ENCODE measurements at regions not wholly inside any gene's neighbourhood (a gene's known extent, or its start where the extent isn't known, plus 50 kb on each side); places are given as distances from the start of the nearest gene placed in this dataset.

DNA sequence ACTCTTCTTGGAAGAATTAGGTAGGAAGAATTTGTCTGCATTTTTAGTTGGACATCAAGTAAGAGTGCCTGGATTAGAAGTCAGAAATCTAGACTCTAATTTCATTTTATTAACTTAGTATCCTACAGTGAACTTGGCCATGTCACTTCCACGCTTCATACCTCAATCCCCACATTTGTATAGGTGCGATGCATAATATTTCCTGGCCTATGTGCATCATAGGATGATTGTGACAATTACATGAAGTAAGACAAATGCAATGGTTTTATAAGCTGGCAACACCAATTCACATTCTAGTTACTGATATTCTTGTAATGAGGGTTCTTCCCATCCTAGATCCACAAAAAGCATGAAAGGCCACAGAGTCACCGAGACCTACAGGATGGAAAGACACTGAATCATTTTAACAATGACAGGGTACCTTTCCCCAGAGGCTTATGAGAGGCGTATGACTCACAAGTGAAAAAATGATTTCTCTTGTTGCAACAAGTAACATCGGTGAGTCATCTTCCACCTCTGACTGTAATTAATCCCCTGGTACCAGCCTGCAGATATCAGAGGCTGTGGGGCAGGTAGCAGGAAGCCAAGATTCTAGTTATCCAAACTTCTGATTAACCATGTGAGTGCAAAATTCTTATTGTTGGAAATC, 56.0 kb upstream of the OR5AK2 start:
- FAIRE-seq: no peak

DNA sequence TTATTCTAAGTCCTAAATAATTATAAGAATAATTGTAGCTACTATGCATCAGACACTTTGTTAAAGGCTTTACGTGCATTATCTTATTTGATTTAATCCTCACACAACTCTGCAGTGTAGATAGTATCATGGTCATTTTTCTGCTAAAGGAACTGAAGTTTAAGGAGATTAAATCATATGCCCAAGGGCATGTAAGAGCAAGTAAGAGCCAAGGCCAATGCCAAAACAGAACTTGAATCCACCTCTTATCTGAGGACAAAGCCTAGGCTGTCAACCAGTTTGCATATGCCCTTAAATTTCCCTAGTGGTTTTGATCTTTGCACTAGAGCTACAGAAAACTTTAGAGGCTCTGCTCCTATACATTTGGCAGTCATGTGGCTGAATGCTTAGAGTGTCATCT, 65.6 kb upstream of the OR5AK2 start:
- FAIRE-seq: no peak

DNA sequence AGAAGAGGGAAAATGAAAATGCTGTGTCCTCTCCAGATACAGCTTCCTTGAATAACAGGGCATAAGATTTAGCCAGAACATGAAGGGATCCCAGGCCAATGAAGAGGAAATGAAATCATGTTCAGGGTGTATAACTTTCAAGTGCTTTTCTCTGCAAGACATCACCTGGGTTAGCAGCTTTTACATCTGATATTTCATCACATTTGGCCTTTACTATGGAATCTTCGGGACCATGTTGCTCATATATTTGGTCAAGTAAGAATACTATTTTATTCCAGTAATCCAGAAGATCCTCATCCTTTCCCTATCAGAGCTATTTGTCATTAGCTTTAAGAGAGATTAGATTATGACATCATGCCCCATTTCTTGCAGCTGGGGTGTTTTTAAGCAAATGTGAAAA, 66.3 kb upstream of the OR5AK2 start:
- no peak for FAIRE-seq

DNA sequence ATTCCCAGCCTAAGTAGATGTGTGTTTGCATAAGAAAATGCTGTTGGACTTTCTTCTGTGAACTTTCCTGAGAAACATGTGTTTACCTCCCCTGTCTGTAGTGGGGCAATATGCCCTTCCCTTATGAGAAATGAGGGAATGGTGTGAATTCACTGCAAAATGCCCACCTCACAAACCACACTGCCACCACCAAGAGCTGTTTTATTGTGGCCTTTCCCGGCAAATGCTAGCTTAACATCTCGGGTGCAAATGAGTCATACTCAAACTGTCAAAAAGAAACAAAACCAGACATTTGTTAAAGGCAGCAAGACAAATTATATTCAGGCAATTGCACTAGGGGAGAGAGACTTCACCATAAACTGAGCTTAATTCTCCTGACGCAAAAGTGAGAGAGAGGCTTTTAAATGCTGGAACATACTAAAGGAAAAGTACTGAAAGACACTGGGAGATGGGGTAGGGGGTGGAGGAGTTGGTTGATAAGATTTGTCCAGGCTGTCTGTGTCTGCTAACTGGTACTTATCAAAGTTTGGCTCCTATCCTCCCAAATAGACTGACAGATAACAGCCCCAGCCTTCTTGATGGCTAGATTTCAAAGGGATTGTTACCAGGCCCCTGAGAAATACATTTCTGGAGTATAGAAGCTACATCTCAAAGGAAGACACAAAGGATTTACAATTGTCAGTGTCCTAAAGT, 70.9 kb upstream of the OR5AK2 start:
- no peak for FAIRE-seq

DNA sequence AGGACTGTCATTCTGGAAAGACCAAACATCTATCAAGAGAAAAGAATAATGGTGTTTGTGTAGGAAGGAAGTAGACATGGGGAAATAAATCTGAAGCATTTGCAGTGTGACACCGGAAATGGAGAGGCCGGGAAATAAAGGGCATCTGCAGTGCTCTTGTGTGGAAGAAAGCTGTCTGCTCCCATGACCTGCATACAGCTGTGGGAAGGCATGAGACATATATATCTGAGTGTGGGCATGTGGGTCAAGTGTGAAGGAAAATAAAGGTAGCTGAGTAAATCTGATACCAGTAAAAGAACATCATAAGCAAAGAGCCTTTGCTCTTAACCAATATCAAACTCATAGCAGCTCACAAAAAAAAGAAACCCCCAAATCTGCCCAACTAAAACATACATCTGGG, 72.1 kb upstream of the OR5AK2 start:
- no peak for FAIRE-seq

DNA sequence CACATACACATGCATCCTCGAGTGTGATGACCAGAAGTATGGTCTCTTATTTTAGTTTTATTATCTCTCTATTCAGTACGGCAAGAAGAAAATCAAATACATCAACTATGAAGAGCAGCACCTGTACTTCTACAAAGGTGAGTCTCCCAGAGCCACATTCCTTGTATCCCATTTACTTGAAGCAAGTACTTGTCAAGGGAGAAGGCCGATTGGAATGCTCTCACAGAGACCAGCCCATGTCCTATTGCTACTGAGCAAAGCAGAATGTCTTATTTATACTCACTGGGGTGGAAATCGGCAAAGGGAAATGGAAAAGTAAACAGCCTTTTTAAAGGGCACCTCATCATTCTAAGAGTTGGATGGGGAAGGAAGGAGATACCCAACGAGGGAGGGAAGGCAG, 72.6 kb upstream of the OR5AK2 start:
- no peak for FAIRE-seq

DNA sequence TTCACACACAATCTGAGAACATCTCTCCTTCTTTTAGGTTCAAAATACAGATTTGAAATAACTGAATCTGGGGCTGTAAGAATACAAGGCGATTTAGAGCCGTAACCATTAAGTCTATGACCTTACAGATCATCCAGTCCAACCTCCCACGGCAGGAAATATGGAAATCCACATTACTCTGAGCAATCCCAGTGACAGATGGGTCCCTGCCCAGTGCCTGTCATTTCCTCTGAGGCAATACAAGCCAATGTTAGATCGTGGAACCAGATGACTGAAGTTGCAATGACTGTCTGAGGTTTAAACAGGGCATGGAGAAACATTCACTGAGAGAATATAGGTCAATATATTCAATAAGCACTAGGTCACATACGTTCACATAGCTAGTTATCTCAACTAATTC, 77.4 kb upstream of the OR5AK2 start:
- no peak for FAIRE-seq

DNA sequence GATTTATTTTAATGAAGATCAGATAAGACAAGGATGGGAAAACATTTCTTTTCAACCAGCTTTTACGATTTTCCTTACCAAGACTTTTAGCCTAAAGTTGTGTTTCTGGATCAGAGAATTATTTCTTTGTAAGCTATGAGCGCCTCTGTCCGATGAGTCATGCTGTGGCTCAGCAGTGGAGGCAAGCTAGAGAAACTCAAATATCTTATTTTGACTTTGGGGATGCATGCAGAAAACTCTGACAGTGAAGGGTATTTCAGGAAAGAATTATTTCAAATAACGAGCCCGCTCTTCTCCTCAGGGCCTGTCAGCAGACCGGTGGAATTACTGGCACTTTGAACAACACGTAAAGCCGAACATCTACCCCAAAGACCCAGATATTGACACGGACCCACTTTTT, 77.9 kb upstream of the OR5AK2 start:
- no peak for FAIRE-seq

DNA sequence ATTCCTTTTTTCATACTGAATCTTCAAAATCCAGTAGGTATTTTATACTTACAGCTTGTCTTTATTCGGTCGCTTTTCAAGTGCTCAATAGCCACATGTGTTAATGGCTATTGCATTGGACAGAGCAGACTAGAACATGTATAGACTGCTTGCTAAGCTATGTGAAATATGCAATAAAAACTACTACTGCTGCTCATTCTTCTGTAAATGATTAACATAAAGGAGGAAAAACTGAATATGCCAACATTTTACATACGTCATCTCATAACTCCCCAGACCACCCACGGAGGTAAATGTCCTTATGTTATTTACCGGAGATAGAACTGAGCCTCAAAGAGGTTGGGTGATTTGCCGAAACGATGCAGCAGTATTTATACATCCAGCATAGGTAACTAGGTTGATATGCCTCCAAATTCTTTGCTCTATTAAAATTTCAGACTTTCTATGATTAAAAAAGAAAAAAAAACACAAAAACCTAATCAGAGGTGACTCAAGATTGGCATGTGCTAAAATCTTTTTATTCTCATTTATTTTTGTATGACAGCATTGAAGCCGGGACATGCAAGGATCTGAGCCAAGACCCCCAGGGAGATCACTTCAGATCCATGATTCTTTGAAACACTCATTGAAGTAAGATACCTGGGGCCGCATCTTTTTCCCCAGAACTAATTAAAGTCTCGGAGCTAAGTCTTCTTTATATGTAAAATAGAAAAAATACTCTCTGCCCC, 78.5 kb upstream of the OR5AK2 start:
- FAIRE-seq: no peak

DNA sequence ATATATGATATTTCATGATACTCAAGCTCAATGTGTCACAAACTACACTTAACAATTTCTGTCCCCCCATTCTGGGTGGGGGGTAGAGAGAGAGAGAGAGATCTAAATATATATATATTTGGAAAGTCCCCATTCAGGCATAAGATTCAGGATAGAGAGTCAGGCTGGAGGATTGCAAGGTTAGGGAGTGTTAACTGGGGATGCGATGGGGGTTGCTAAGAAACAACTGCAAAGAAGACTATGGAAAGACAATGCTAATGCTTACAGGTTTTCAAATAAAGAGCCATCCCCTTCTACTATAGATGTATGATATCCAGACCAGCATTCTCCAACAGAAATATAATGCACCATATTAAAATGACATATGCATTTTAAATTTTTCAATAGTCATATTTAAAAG, 79.2 kb upstream of the OR5AK2 start:
- FAIRE-seq: no peak

DNA sequence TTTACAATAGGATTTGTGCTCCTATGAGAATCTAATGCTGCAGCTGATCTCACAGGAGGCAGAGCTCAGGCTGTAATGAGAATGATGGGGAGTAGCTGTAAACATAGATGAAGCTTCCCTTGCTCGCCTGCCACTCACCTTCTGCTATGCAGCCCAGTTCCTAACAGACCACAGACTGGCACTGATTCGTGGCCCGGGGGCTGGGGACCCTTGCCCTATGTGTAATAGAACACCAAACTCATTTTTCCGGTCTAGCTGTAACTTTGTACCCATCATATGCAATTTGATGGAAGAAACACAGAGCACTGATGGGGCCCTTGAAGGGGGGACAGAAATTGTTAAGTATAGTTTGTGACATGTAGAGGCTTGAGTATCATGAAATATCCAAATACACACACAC, 79.6 kb upstream of the OR5AK2 start:
- FAIRE-seq: no peak

DNA sequence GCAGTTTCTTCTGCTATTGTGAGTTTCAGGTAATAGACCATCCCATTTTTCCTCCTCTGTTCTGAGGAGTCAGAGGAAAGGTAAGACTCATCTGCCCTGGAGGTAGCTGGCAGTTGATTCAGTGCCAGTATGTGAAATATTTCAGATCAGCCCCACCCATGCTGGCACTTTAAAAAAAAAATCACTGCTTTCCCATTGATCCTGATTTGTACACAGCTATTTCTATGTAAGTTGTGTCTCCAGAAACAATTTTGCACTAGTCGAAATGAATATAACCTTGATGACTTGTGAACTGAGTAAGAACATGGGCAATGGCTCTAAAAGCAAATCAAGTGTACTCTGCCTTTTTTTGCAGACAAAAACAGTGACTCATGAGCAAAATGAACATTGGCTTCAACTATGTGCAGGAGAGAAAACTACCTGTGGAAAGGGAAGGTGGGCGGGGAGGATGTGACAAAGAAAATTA, 82.0 kb upstream of the OR5AK2 start:
- no peak for FAIRE-seq

DNA sequence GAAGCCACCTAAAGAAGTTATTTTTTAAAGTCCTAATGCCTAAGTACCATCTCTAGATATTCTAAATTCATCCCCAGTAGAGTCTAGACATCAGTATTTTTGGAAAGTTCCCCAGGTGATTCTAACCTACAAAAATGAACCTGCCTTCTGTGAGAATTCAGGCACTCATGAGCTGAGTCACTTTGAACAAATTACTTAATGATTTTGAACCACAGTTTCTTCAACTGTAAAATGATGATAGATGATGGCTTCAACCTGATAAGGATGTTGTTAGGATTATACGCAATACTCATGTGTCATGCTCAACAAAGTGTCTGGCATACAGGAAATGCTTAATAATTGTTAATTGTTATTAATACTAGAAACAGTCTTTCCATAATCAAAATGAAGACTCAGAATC, 82.8 kb upstream of the OR5AK2 start:
- FAIRE-seq: no peak

DNA sequence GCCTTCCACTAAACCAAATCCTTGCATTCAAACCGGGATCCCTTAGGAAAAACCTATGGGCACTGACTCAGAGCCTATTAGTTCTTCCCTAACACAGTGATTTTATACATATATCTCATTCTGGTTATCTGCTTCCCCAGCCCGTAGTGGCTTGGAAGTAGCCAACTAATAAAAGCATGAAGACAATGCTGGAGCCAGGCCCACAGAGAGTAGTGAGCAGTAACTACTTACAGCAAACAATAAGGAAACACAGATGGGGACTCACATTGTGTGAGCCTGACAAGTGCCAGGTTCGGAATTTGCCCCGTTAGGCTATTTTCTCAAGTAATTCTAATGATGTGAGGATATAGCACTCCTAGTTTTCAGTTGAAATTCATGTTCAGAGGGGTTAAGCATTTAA, 83.3 kb upstream of the OR5AK2 start:
- FAIRE-seq: no peak

DNA sequence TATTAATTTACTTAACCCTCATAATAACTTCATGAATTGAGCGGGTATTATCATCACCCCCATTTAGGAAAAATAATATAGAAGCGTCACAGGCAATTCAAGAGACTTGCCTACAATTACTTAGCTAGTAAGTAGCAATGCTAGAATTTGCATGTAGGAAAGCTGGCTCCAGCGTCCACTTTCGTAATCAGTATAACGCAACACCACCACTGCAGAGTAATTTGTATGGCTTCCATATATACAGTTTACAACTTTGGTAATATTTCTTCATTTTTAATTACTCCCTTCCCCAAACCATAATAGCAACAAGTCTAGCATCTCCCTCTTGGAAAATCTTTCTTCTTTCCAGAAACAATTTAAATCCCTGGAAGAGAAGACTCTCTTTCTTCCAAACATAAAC, 89.9 kb upstream of the OR5AK2 start:
- no peak for FAIRE-seq

DNA sequence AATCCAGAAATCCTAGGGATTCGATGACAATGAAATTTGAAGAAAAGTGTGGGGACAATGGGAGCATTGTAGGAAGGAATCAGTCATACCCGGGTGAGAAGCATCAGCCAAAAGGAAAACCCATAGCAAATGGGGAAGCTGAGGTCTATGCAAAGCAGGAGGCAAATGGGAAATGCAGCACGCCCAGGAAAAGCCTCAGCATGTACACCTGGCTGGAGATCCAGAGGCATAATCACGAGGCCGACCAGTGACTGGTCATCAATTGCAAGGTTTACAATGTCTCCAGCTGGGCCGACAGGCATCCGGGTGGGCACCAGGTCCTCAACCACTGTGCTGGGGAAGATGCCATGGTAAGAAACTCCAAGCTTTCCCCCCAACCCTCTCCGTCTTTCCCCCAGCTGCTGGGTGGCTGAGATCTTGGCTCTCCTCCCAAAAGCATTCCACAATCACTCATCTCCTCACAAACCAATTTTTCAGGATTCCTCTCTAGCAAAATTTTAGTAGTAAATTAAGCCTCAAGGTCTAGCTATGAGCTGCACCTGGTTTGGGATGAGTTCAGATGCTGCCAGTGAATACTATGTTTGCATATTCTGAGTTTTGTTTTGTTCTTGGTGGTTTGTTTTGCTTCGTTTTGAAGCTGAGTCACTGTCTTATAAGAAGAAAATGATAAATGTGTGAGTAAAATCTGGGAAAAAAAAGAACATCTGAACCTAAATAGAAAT, 98.0 kb upstream of the OR5AK2 start:
- no peak for FAIRE-seq

DNA sequence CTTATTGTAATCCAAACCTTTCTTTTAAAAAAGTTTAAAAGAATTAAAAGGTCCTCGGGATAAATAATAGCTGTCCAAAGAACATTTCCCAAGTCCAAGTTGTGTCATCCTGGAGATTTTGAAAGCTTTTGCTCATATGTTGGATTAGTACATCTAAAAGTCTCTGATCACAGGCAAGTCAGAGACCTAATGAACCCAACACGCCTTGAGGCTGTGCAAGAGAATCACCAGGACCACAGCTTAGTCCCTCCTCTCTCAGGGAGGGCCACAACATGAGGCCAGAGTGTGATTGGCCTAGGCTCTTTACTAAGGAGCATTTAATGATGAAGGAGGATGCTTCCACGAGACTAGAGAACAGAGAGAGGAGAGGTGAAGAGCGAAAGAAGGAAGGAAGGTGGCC, 98.7 kb upstream of the OR5AK2 start:
- no peak for FAIRE-seq

DNA sequence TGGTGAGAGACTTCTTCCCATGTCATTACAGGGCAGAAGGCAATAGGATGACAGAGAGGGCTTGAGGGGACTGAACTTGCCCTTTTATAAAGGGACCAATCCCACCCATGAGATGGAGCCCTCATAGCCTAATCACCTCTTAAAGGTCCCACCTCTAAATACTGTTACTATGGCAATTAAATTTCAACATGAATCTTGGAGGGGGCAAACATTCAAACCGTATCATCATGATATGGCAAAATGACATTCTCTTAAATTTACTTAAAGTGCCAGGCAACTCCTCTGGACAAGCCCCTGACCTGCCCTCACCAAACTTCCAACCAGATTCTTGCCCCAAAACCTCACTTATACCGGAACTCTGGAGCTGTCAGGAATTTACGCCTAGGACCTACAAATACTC, 100.8 kb upstream of the OR5AK2 start:
- FAIRE-seq: no peak

DNA sequence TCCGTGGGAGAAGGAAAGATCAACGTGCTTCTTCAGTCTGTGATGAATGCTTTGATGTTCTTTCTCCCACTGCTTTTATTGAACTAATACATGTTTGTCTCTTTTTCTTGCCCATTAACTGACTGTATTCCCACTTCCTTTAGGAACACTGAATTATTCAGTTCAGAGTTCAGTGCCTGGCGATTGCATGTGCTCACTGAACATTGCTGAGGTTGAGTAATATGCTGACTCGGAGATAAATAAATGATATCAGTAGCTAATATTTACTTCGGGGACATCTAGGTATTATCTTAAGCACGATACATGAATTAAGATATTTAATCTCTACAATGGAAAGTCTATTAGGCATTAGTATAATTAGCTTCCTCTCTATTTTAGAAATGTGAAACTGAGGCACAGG, 102.3 kb upstream of the OR5AK2 start:
- FAIRE-seq: no peak

DNA sequence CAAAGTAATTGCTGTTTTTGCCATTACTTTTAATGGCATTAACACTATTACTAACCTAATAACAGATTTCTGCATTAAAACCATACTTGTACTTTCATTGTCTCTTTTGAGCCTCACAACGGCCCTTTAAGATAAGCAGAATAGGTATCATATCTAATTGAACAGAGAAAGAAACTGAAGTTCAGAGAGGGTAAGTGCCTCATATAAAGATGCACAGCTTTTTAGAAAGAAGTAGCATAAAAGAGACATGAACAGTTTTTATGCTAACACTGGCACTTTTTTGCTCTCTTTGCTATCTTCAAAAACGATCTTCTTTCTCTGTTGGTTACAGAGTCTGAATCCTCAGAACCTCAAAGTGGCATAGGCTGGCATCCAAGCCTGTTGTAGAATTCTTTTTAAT, 102.9 kb upstream of the OR5AK2 start:
- FAIRE-seq: no peak

DNA sequence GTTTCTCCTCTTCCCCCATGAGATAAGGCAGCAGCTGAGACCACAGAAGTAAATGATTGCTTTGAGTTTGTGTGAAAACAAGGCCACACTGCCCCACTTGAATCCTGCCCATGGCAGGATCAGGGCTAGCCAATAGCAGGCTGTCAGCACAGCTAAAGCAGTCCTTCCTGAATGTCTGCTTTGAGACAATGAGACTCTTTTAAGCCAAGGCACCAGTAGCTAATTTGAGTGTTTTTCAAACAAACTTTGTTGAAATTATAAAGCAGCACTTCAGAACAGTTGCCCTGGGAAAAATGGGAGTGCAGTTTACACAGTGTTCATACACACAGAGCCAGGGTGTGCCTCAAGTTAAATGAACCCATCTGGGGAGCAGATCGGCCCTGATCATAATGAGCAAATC, 103.5 kb upstream of the OR5AK2 start:
- no peak for FAIRE-seq

DNA sequence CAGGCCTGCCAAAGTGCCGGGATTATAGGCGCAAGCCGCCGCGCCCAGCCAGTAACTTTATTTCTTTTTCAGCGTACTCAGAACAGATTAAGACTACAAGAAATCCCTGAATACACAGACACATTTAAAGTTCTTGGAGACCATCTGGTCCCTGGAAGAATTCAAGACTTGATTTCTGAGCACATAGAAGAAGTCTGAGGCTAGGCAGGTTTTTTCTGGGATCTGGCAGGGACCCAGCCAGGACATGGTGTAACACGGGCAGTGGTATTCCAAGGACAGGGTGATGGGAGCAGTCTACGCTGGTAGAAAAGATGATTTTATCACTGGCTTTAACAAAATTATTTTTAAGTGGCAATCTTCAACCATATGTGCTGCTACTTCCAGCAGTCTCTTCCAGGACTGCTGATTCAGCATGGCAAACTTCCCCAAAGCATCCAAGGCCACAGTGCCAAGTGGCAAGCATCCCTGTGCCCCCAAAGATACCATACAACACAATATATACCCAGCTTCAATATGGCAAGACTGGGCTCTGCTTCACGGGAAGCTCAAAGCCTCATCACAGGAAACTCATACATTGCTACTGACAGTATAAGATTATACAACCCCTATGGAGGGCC, 105.2 kb upstream of the OR5AK2 start:
- no peak for FAIRE-seq

DNA sequence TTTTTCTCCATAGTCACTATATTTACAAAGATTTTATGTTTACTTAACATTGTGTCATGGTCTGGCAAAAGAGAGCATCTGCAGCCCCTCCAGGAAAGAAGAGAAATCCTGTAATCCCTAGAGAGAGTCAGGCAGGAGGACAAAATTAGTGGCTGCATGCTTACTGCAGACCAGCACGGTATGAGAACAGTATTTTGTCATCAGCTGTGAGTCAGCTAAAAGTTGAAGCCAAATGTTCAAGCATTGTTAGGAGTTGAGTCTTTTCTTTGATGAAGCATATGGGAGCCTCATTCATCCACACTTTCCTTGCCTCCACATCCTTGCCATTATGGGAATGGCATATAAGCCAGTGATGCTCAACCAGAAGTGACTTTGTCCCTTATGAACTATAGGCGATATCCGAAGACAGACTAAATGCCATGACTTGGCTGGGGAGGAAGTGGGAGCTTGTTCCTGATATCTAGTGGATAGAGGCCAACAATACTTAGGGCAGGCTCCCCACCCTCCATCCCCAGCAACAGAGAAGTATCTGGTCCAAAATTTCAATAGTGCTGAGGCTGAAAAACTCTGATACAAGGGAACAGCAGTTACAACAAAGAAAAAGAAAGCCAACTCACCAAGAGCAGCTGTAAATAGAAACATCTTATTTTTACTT, 112.0 kb upstream of the OR5AK2 start:
- no peak for FAIRE-seq

Measured in endometrium (tissue), 2 donors.